Adipose tissue (tissue), 3 donors: ENCODE measurements at regions not wholly inside any gene's neighbourhood (a gene's known extent, or its start where the extent isn't known, plus 50 kb on each side); places are given as distances from the start of the nearest gene placed in this dataset.
"Not testable (repeated sequence)": the region's sequence is repeated elsewhere in the genome, so short reads cannot be mapped to it uniquely, and the experiment has no call there.

Experiments
- H3K27ac ChIP-seq: one replicate; pipeline ENCODE4 v1.5.1; 2013; ENCODE audit warnings: low read depth, low read length
- WGBS, 3 donors: extraction: QIAGEN DNeasy Blood & Tissue Kit; methylation state at CpG; one replicate each; pipeline ENCODE4 v1.1.7; 2013; 5-methylcytosine and 5-hydroxymethylcytosine counted together
- donor health status: healthy with polysubstance abuse.
- donor health status: Bipolar disorder and iron deficiency.
- donor health status: healthy.

DNA sequence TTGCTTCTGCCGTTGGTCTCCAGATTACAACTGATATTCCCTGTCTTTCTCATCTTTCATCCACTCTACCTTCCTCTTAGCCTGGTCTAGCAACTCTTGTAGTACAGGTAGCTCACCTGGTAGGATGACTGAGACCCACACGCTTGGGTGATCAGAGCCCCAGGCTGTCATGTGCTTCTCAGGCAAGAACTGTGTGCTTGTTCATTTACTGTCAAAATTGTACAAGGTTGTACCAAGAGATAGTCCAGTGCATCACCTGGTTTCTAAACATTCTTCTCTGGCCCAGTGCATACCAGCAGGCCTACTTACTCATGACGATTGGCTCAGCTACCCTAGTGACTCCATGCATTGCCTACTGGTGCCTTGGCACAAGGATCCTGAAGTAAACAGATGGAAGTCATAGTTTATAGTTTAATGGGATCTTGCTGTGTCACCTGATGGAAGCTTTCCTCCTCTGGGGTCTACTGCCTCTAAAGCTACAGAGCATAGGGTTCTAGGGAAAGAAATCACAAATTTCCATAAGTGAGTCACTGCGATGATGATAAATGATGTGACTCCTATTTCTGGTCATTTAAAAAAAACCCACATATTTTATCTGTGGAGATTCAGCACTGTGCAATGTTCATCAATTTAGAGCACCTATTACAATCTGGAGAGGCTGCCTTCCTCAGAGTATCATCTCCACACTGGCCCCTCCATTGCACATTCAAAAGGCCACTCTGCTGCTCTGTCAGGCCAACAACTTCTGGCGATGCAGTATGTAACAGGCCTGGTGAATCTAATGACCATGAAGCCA is 481.8 kb upstream of the MEIS1 start:
- H3K27ac ChIP-seq = no peak overlapping the region
- WGBS, 3 donors = 87 to 92% (median 91%) methylated on average over 5 of the region's 5 CpGs

DNA sequence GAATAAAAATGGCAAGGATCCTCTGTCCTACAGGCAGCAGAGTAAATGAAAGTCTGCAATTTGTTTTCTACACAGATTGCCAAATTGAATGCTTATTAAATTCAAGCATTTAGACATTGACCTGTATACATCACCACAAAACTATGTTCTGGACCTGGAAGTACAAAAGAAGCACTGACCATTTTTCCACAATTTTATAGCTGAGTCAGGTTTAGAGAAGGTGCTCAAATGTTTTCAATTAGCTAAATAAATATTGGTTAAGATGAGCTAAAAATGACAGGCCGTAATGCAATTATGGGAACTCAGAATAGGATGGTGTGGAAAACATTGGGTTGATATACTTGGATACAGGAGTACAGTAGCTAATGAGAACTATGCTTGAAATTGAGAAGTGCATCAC is 490.7 kb upstream of the MEIS1 start:
- WGBS, 3 donors = 88 to 95% (median 95%) methylated on average over 1 of the region's 1 CpG
- H3K27ac ChIP-seq = no peak overlapping the region

DNA sequence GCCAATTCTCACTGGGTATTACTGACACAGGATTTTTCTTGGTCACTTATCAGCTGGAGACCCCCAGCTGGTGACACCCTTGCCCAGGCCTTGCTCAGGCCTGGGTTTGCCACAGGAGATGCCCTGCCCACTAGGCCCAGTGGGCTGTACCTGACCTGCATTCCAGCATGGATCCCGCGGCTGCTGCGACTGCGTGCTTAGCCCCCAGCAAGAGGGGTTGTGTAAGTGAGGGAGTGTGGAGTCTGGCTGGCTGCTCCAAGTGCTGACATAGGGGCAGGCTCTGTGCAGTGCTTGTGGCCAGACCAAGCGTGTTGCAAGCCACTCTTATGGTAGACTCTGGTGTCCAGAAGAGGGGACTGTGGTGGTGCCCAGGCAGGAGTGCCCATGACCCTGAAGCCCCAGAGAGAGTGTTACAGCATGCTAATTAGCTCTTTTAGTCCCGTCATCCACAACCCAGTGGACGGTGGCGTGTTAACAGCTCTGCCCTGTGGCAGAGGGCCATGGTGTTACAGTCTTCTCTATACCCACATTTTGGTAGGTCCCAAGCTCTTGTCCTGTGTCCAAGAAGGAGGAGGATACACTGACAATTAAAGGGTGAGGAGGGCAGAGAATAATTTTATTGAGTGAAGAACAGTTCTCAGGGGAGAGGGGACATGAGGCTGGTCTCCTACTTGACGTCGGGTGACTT is 491.7 kb upstream of the MEIS1 start:
- 95 to 98% (median 97%) methylated on average over 10 of the region's 10 CpGs for WGBS, 3 donors
- no peak overlapping the region for H3K27ac ChIP-seq

DNA sequence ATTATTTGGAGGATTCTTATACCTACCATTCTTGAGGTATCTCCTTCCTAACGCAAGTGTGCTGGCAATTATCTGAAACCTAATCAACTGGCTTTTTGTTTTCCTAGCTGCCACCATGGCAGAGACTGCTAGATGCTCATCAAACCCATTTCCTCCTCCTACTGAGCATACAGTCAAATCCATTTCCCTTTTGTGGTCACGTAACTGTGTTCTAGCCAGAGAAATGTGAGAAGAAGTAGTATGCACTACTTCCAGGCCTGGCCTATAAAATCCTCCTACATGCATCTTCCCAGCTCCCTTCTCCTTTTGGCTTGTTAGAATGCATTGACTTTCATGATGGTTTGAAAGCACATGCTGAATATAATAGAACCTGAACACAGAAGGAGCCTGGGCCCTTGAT is 494.1 kb upstream of the MEIS1 start:
- whole genome bisulfite sequencing, 3 donors = 47 to 79% (median 56%) methylated on average over 2 of the region's 2 CpGs
- no peak overlapping the region for H3K27ac ChIP-seq

DNA sequence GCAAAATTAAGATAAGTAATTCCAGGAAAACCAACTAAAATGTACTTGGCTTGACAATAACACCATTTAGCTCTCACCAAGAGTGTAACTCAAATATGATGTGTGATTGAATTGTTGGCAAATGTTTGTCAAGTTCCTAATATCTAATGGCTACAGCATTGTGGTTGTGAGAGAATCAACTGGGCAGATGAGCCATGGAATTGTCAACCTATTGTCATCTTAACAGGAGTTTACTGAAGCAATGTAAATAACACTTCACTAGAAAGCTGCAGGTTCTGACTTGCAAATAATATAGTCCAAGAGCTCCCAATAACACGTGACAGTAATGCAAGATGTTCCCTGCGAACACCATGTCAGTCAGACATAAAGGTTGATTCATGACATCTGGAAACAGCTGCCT is 495.2 kb upstream of the MEIS1 start:
- no peak overlapping the region for H3K27ac ChIP-seq
- 65 to 84% (median 79%) methylated on average over 2 of the region's 2 CpGs for WGBS, 3 donors

DNA sequence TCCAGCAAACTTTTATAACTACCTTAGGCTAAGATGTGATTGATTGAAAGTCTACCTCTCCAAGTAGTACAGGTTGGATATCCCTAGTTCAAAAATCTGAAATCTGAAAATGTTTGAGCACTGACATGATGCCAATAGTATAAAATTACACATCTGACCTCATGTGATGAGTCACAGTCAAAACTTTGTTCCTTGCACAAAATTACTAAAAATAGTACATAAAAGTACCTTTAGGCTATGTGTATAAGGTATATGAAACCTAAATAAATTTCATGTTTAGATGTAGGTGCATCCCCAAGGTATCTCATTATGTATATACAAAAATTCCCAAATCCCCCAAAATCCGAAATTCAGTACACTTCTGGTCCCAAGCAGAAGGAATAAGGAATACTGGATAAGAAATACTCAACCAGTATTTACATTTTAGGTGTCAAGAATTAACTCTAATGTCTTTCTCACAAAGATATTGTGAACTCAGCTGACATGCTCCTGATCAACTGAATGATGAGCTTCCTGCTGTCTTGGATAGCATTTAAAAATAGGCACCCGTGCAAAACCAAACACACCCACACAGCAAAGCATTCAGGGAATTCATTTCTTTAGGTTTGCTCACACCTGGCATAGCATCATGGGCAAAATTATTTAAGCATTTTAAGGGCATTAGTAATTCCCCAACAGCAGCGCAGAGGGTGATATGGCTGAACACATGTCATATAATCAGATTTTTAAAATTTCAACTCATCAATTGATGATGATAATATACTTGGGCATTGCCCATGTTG is 497.4 kb upstream of the MEIS1 start:
- no peak overlapping the region for H3K27ac ChIP-seq
- 75 to 86% (median 78%) methylated on average over 3 of the region's 3 CpGs for WGBS, 3 donors

DNA sequence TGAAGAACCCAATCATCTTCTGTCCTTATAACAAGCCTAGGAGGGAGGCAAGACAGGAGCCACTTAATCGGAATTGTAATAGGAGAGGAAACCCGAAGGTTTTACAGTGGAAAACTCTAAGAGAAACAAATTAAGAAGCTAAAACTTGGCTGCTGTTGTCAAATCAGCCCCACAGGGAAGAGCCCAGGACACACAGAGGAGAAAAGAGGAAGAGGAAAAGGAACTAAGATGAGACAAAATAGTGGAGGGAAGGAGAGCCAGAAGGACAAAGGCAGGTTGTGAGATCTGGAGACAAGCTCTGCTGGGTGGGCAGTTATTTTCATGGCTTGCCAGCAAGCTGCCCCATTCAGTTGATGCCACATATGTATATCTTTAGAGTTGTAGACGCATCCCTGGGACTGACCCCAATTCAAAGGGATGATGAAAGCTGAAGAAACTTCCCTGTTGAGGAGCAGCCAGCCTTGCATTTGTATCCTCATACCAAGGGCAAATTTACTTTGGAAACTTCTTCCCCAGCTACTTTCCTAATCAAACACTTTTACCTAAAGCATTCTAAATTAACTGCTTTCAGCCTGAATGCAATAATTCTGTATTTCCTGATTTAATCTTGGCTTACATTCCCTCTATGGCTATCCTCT is 499.8 kb upstream of the MEIS1 start:
- WGBS, 3 donors = 60 to 84% (median 68%) methylated on average over 3 of the region's 3 CpGs
- H3K27ac ChIP-seq = no peak overlapping the region

- WGBS, 3 donors = 95 to 100% (median 98%) methylated on average over 1 of the region's 1 CpG
- H3K27ac ChIP-seq = no peak overlapping the region
These were observed 500.2 kb upstream of the SPRED2 start for GRCh38 chr2:65932571-65932970.

GRCh38 chr2:65931056-65931455 is 498.7 kb upstream of the SPRED2 start:
- H3K27ac ChIP-seq = no peak overlapping the region
- WGBS, 3 donors = 65 to 73% (median 71%) methylated on average over 4 of the region's 4 CpGs

GRCh38 chr2:65930259-65930658 is 497.9 kb upstream of the SPRED2 start:
- 86 to 97% (median 94%) methylated on average over 4 of the region's 4 CpGs for WGBS, 3 donors
- H3K27ac ChIP-seq = no peak overlapping the region

GRCh38 chr2:65929664-65930063 is 497.3 kb upstream of the SPRED2 start:
- 89% methylated on average over 6 to 10 of the region's 10 CpGs for WGBS, 3 donors
- not testable (repeated sequence) for H3K27ac ChIP-seq

- 13 to 22% (median 21%) methylated on average over 4 of the region's 4 CpGs for WGBS, 3 donors
- H3K27ac ChIP-seq = no peak overlapping the region
These were observed 490.4 kb upstream of the SPRED2 start for GRCh38 chr2:65922794-65923193.

DNA sequence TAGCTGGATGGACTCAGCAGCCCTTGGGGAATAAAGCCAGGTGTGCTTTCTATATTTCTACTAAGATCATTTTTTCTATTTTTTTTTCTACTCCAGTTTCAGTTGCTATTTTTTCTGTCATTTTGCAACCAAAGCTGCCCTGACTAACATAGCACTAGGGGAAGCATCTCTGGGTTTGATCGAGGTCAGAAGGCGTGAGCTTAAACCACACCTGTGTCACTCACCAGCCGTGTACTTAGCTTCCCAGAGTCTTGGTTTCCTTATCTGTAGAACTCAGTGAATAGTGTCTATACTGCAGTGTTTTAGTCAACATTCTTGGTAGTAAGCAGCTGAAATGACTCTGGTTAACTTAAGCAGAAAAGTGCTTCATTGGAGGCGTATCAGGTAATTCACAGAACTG is 489.6 kb upstream of the SPRED2 start:
- 55 to 64% (median 58%) methylated on average over 4 of the region's 4 CpGs for WGBS, 3 donors

GRCh38 chr2:65921116-65921515 is 488.7 kb upstream of the SPRED2 start:
- H3K27ac ChIP-seq = no peak overlapping the region

More for the DNA sequence above, 489.6 kb upstream of the SPRED2 start:
- H3K27ac ChIP-seq = no peak overlapping the region

GRCh38 chr2:65920659-65921058 is 488.3 kb upstream of the SPRED2 start:
- 90 to 97% (median 96%) methylated on average over 6 of the region's 6 CpGs for WGBS, 3 donors

DNA sequence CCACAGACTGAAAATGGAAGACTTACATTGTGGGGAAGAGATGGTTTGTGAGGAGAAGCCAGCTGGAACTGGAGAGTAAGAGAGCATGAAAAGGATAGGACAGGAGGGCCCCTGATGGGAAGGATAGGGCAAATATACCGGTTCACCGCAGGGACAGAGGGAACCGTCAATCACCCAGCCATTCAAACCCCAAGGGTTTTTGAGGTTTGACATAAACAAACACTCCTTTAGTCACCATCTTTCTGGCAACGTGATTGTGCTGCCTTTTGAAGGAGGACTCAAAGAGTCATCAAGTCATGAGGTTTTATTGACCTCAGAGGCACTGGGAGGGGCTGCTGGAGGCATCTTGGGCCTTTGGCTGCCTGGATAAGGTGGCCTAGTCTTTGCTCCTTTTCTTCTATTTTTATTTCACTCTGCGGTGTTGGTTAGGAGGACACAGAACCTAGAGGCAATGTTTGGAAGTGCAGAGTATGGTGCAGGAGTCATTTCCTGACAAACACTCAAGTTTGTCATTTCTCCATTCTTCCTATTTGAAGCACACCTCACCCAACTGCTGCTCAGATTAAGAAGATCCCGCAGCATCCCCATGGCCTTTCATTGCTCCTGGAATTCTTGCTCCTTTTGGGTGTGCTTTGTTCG is 487.3 kb upstream of the SPRED2 start:
- no peak overlapping the region for H3K27ac ChIP-seq
- 73 to 81% (median 80%) methylated on average over 7 of the region's 7 CpGs for WGBS, 3 donors

More at GRCh38 chr2:65920659-65921058, 488.3 kb upstream of the SPRED2 start:
- H3K27ac ChIP-seq = no peak overlapping the region

GRCh38 chr2:65918760-65919187 is 486.4 kb upstream of the SPRED2 start:
- no peak overlapping the region for H3K27ac ChIP-seq
- WGBS, 3 donors = 47 to 77% (median 76%) methylated on average over 3 of the region's 3 CpGs

GRCh38 chr2:65917986-65918385 is 485.6 kb upstream of the SPRED2 start:
- WGBS, 3 donors = 64 to 89% (median 67%) methylated on average over 2 of the region's 2 CpGs
- no peak overlapping the region for H3K27ac ChIP-seq
